ENCODE measurements at regions not wholly inside any gene's neighbourhood (a gene's known extent, or its start where the extent isn't known, plus 50 kb on each side); places are given as distances from the start of the nearest gene placed in this dataset.

- H3K9me3 Mint-ChIP-seq (ENCODE audit: unreplicated experiment) = no peaks in the 10 kb centered on the region
- TF ChIP-seq EZH2 (IDR thresholded peaks at IDR 0.05; ENCODE audit: insufficient read depth, low read length) = no peak
- TF ChIP-seq, protein P1, sequence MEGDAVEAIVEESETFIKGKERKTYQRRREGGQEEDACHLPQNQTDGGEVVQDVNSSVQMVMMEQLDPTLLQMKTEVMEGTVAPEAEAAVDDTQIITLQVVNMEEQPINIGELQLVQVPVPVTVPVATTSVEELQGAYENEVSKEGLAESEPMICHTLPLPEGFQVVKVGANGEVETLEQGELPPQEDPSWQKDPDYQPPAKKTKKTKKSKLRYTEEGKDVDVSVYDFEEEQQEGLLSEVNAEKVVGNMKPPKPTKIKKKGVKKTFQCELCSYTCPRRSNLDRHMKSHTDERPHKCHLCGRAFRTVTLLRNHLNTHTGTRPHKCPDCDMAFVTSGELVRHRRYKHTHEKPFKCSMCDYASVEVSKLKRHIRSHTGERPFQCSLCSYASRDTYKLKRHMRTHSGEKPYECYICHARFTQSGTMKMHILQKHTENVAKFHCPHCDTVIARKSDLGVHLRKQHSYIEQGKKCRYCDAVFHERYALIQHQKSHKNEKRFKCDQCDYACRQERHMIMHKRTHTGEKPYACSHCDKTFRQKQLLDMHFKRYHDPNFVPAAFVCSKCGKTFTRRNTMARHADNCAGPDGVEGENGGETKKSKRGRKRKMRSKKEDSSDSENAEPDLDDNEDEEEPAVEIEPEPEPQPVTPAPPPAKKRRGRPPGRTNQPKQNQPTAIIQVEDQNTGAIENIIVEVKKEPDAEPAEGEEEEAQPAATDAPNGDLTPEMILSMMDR (IDR thresholded peaks at IDR 0.05; ENCODE audit: insufficient read depth, low read depth, low read length) = no peak
- no peaks in the 10 kb centered on the region for H3K4me1 Mint-ChIP-seq (ENCODE audit: low read depth, unreplicated experiment)
- no peaks in the 10 kb centered on the region for H3K9me3 ChIP-seq (ENCODE audit: insufficient read depth, low read depth, low read length)
- H3K27me3 Mint-ChIP-seq (ENCODE audit: low read depth, unreplicated experiment) = no peaks in the 10 kb centered on the region
- H2AFZ ChIP-seq (ENCODE audit: low read depth, low read length) = no peak overlapping the region
- no peaks in the 10 kb centered on the region for H3K79me2 ChIP-seq (ENCODE audit: insufficient read depth, low read length)
- H3K27ac ChIP-seq (ENCODE audit: low read depth, low read length) = no peak overlapping the region
- DNase-seq (ENCODE audit: low read depth) (no peak), FAIRE-seq (no peak)
- no peaks in the 10 kb centered on the region for H3K36me3 ChIP-seq (ENCODE audit: insufficient read depth, low read length)
- H3K4me3 Mint-ChIP-seq (ENCODE audit: unreplicated experiment) = no peak overlapping the region
- no peaks in the 10 kb centered on the region for H3K27me3 ChIP-seq (ENCODE audit: insufficient read depth, low read length)
- H3K9ac ChIP-seq (ENCODE audit: low read length) = no peak overlapping the region
- no peaks in the 10 kb centered on the region for H4K20me1 ChIP-seq (ENCODE audit: insufficient read depth, low read length)
- H3K4me1 ChIP-seq (ENCODE audit: insufficient read depth, low read length) = no peaks in the 10 kb centered on the region
- no peak overlapping the region for H3K27ac Mint-ChIP-seq (ENCODE audit: unreplicated experiment)
- no peaks in the 10 kb centered on the region for H3K36me3 Mint-ChIP-seq (ENCODE audit: low read depth, unreplicated experiment)
- H3K4me2 ChIP-seq (ENCODE audit: low read length) = no peak overlapping the region
- H3K4me3 ChIP-seq (ENCODE audit: insufficient read depth, low read depth, low read length) = no peak overlapping the region
These were observed 160.3 kb upstream of the ZIC3 start for GRCh38 chrX:137405449-137406140.

DNA sequence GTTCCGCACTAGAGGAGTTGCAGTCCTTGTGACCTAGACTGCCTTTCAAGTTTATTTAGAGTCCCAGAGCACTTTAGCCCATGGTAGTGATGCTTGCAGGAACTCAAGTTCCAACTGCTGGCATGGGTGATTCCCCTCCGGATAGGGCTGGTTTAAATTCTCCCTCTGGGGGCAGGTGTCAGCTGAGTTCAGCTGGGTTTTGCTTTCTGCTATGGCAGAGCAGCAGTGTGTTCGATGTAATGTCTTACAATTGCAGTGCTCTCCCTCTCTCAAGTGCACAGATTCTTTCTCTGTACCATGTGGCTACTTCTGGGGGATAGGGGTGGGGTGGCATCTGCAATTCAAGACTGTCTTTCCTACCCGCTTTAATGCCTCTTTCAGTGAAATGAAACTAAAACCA lies 164.8 kb upstream of the ZIC3 start:
- Histone ChIP-seq H3K4me2 (ENCODE audit: low read length) (no peak overlapping the region), H2AFZ (ENCODE audit: low read depth, low read length) (no peak overlapping the region), H3K4me3 (ENCODE audit: insufficient read depth, low read depth, low read length) (no peak overlapping the region), H3K27ac (ENCODE audit: low read depth, low read length) (no peak overlapping the region), H4K20me1 (ENCODE audit: insufficient read depth, low read length) (no peaks in the 10 kb centered on the region), H3K79me2 (ENCODE audit: insufficient read depth, low read length) (no peaks in the 10 kb centered on the region), H3K27me3 (ENCODE audit: insufficient read depth, low read length) (no peaks in the 10 kb centered on the region), H3K9me3 (ENCODE audit: insufficient read depth, low read depth, low read length) (no peaks in the 10 kb centered on the region), H3K4me1 (ENCODE audit: insufficient read depth, low read length) (no peaks in the 10 kb centered on the region), H3K36me3 (ENCODE audit: insufficient read depth, low read length) (no peaks in the 10 kb centered on the region), H3K9ac (ENCODE audit: low read length) (no peak overlapping the region)
- FAIRE-seq (no peak), DNase-seq (ENCODE audit: low read depth) (no peak)
- H3K9me3 Mint-ChIP-seq (ENCODE audit: unreplicated experiment) = no peaks in the 10 kb centered on the region
- H3K36me3 Mint-ChIP-seq (ENCODE audit: low read depth, unreplicated experiment) = no peaks in the 10 kb centered on the region
- no peak overlapping the region for H3K4me3 Mint-ChIP-seq (ENCODE audit: unreplicated experiment)
- TF ChIP-seq, protein P1 (IDR thresholded peaks at IDR 0.05; ENCODE audit: insufficient read depth, low read depth, low read length) = no peak
- no peak for TF ChIP-seq EZH2 (IDR thresholded peaks at IDR 0.05; ENCODE audit: insufficient read depth, low read length)
- no peaks in the 10 kb centered on the region for H3K4me1 Mint-ChIP-seq (ENCODE audit: low read depth, unreplicated experiment)
- H3K27ac Mint-ChIP-seq (ENCODE audit: unreplicated experiment) = no peak overlapping the region
- no peaks in the 10 kb centered on the region for H3K27me3 Mint-ChIP-seq (ENCODE audit: low read depth, unreplicated experiment)

- Histone ChIP-seq H3K27me3 (ENCODE audit: insufficient read depth, low read length) (no peaks in the 10 kb centered on the region), H3K79me2 (ENCODE audit: insufficient read depth, low read length) (no peaks in the 10 kb centered on the region), H3K4me3 (ENCODE audit: insufficient read depth, low read depth, low read length) (no peak overlapping the region), H3K9ac (ENCODE audit: low read length) (no peak overlapping the region), H3K36me3 (ENCODE audit: insufficient read depth, low read length) (no peaks in the 10 kb centered on the region), H4K20me1 (ENCODE audit: insufficient read depth, low read length) (no peaks in the 10 kb centered on the region), H2AFZ (ENCODE audit: low read depth, low read length) (no peak overlapping the region), H3K4me1 (ENCODE audit: insufficient read depth, low read length) (no peaks in the 10 kb centered on the region), H3K9me3 (ENCODE audit: insufficient read depth, low read depth, low read length) (no peaks in the 10 kb centered on the region), H3K27ac (ENCODE audit: low read depth, low read length) (no peak overlapping the region), H3K4me2 (ENCODE audit: low read length) (no peak overlapping the region)
- no peak overlapping the region for H3K4me3 Mint-ChIP-seq (ENCODE audit: unreplicated experiment)
- DNase-seq (ENCODE audit: low read depth) = no peak
- H3K9me3 Mint-ChIP-seq (ENCODE audit: unreplicated experiment) = no peaks in the 10 kb centered on the region
- H3K4me1 Mint-ChIP-seq (ENCODE audit: low read depth, unreplicated experiment) = no peaks in the 10 kb centered on the region
- TF ChIP-seq, protein P1 (IDR thresholded peaks at IDR 0.05; ENCODE audit: insufficient read depth, low read depth, low read length) = no peak
- TF ChIP-seq EZH2 (IDR thresholded peaks at IDR 0.05; ENCODE audit: insufficient read depth, low read length) = no peak
- no peaks in the 10 kb centered on the region for H3K27me3 Mint-ChIP-seq (ENCODE audit: low read depth, unreplicated experiment)
- no peaks in the 10 kb centered on the region for H3K36me3 Mint-ChIP-seq (ENCODE audit: low read depth, unreplicated experiment)
- no peak overlapping the region for H3K27ac Mint-ChIP-seq (ENCODE audit: unreplicated experiment)
- no peak for FAIRE-seq
These were observed 178.3 kb upstream of the ZIC3 start for GRCh38 chrX:137387646-137388045.
